GM12875 (cell line): ENCODE measurements at regions not wholly inside any gene's neighbourhood (a gene's known extent, or its start where the extent isn't known, plus 50 kb on each side); places are given as distances from the start of the nearest gene placed in this dataset.

ENCODE experiments used
- H3K4me3 ChIP-seq: one replicate; pipeline ENCODE4 v1.5.1; 2011; ENCODE audit warnings: low read depth, low read length, control low read depth
- CTCF ChIP-seq: IDR thresholded peaks from 2 replicates; pipeline ENCODE4 v1.5.1; 2011; ENCODE audit warnings: low read depth, mild to moderate bottlenecking, control low read depth, inconsistent platforms, low read length, moderate library complexity, borderline replicate concordance; ENCODE audit not compliant: insufficient read depth

GRCh38 chr13:34465423-34465922 lies 476.6 kb upstream of the NBEA start:
- TF ChIP-seq CTCF, result no peak
- no peak overlapping the region for H3K4me3 ChIP-seq

- no peak for TF ChIP-seq CTCF
- no peak overlapping the region for H3K4me3 ChIP-seq
Observed at GRCh38 chr13:34466301-34466700, 475.8 kb upstream of the NBEA start.

- TF ChIP-seq CTCF, result no peak
Observed at GRCh38 chr13:34467450-34468083, 474.5 kb upstream of the NBEA start.

GRCh38 chr13:34469196-34469986 lies 472.7 kb upstream of the NBEA start:
- TF ChIP-seq CTCF, result no peak
- H3K4me3 ChIP-seq, result no peak overlapping the region

More at GRCh38 chr13:34467450-34468083, 474.5 kb upstream of the NBEA start:
- H3K4me3 ChIP-seq, result no peak overlapping the region

- no peak for TF ChIP-seq CTCF
- no peak overlapping the region for H3K4me3 ChIP-seq
Observed at GRCh38 chr13:34474187-34474868, 467.7 kb upstream of the NBEA start.

GRCh38 chr13:34478376-34478775 lies 463.7 kb upstream of the NBEA start:
- TF ChIP-seq CTCF, result no peak
- H3K4me3 ChIP-seq, result no peak overlapping the region

- TF ChIP-seq CTCF, result no peak
Observed at GRCh38 chr13:34502011-34502410, 440.1 kb upstream of the NBEA start.

More at GRCh38 chr13:34502011-34502410, 440.1 kb upstream of the NBEA start:
- no peak overlapping the region for H3K4me3 ChIP-seq
